Left forelimb (tissue), 1 donor: ENCODE measurements at regions not wholly inside any gene's neighbourhood (a gene's known extent, or its start where the extent isn't known, plus 50 kb on each side); places are given as distances from the start of the nearest gene placed in this dataset.

Experiments used
- DNase-seq: peaks from one replicate; pipeline ENCODE4 v3.0.0-alpha.2; 2018; ENCODE audit warnings: low spot score

GRCh38 chrX:33465137-33465536, 253.8 kb upstream of the DMD start:
- DNase-seq: no peak

- DNase-seq: no peak
Measured at GRCh38 chrX:33457102-33457501, 245.8 kb upstream of the DMD start.

GRCh38 chrX:33447285-33447684, 235.9 kb upstream of the DMD start:
- no peak for DNase-seq

- peak; percentile 70 for DNase-seq
Measured at GRCh38 chrX:33434256-33435092, 223.1 kb upstream of the DMD start.

- no peak for DNase-seq
Measured at GRCh38 chrX:33416273-33416805, 205.0 kb upstream of the DMD start.

GRCh38 chrX:33415459-33415858, 204.1 kb upstream of the DMD start:
- DNase-seq: no peak

GRCh38 chrX:33385546-33385945, 174.2 kb upstream of the DMD start:
- DNase-seq: no peak

GRCh38 chrX:33379839-33380238, 168.5 kb upstream of the DMD start:
- no peak for DNase-seq

- DNase-seq: no peak
Measured at GRCh38 chrX:33357606-33358005, 146.3 kb upstream of the DMD start.

- no peak for DNase-seq
Measured at GRCh38 chrX:33339219-33339618, 127.9 kb upstream of the DMD start.

GRCh38 chrX:33336783-33337182, 125.4 kb upstream of the DMD start:
- no peak for DNase-seq

- DNase-seq: no peak
Measured at GRCh38 chrX:33333271-33333670, 121.9 kb upstream of the DMD start.

- no peak for DNase-seq
Measured at GRCh38 chrX:33330798-33331197, 119.4 kb upstream of the DMD start.

GRCh38 chrX:33324099-33324498, 112.8 kb upstream of the DMD start:
- DNase-seq: no peak

- DNase-seq: no peak
Measured at GRCh38 chrX:33307911-33308354, 96.6 kb upstream of the DMD start.

GRCh38 chrX:33298622-33299021, 87.3 kb upstream of the DMD start:
- no peak for DNase-seq

GRCh38 chrX:33285550-33285949, 74.2 kb upstream of the DMD start:
- DNase-seq: no peak

- no peak for DNase-seq
Measured at GRCh38 chrX:33277046-33277445, 65.7 kb upstream of the DMD start.

- DNase-seq: no peak
Measured at GRCh38 chrX:33273535-33273934, 62.2 kb upstream of the DMD start.

GRCh38 chrX:33272986-33273385, 61.6 kb upstream of the DMD start:
- no peak for DNase-seq
